ENCODE measurements at regions not wholly inside any gene's neighbourhood (a gene's known extent, or its start where the extent isn't known, plus 50 kb on each side); places are given as distances from the start of the nearest gene placed in this dataset.

DNA sequence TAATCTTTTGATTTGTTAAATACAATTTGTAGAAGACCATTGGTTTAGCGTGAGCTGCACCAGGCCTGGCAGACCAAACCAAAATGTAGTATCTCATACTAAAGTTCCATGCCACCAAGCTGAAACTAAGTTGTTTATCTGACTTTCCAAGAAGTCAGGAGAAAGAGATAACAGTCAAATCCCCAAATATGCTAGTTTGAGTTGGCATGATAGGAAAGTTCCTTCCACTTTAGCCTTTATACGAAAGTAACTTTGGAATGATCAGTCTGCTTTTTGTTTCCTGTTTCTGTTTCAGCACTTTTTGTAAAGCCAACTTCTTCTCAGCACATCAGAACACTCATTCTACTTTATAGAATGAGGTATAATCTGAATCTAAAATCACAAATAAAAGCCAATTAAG lies 449.2 kb downstream of the GRXCR1 start:
- no peaks in the 10 kb centered on the region for H3K36me3 ChIP-seq (ENCODE audit: insufficient read depth, insufficient read length, low read length)
- H3K4me1 ChIP-seq (ENCODE audit: insufficient read depth, insufficient read length) = no peaks in the 10 kb centered on the region
- no peaks in the 10 kb centered on the region for H3K9me3 ChIP-seq (ENCODE audit: insufficient read depth, low read length)
- no peaks in the 10 kb centered on the region for H3K27me3 ChIP-seq (ENCODE audit: insufficient read depth, insufficient read length)
- TF ChIP-seq YY1 (IDR thresholded peaks at IDR 0.05; ENCODE audit: insufficient read depth, insufficient read length) = no peak
- no peak for TF ChIP-seq SUZ12 (IDR thresholded peaks at IDR 0.05; ENCODE audit: extremely low read depth, insufficient read depth, insufficient read length)
- TF ChIP-seq ZNF274 (IDR thresholded peaks at IDR 0.05; ENCODE audit: low read depth, low read length) = no peak
- no peak overlapping the region for H3K9ac ChIP-seq (ENCODE audit: insufficient read length, low read depth)
- DNase-seq (ENCODE audit: low read depth, low spot score) = no peak
- no peak overlapping the region for H3K4me3 ChIP-seq (ENCODE audit: insufficient read length, low read depth)

DNA sequence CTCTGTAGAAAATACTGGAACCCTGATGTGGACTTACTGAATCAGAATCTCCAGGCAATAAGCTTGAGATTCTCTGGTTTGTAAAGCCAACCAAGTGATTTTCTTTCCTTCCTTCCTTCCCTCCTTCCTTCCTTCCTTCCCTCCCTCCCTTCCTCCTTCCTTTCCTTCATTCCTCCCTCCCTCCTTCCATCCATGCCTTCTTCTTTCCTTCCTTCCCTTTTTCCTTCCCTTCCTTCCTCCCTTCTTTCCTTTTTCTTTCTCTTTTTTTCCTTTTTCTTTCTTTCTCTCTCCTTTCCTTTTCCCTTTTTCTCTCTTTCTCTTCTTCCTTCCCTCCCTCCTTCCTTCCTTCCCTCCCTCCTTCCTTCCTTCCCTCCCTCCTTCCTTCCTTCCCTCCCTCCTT lies 450.8 kb downstream of the GRXCR1 start:
- H3K27me3 ChIP-seq (ENCODE audit: insufficient read depth, insufficient read length) = no peaks in the 10 kb centered on the region
- H3K9me3 ChIP-seq (ENCODE audit: insufficient read depth, low read length) = no peaks in the 10 kb centered on the region
- DNase-seq (ENCODE audit: low read depth, low spot score) = no peak
- H3K4me3 ChIP-seq (ENCODE audit: insufficient read length, low read depth) = no peak overlapping the region
- TF ChIP-seq ZNF274 (IDR thresholded peaks at IDR 0.05; ENCODE audit: low read depth, low read length) (no peak), SUZ12 (IDR thresholded peaks at IDR 0.05; ENCODE audit: extremely low read depth, insufficient read depth, insufficient read length) (no peak), YY1 (IDR thresholded peaks at IDR 0.05; ENCODE audit: insufficient read depth, insufficient read length) (no peak)
- H3K9ac ChIP-seq (ENCODE audit: insufficient read length, low read depth) = no peak overlapping the region
- no peaks in the 10 kb centered on the region for H3K4me1 ChIP-seq (ENCODE audit: insufficient read depth, insufficient read length)
- H3K36me3 ChIP-seq (ENCODE audit: insufficient read depth, insufficient read length, low read length) = no peaks in the 10 kb centered on the region

DNA sequence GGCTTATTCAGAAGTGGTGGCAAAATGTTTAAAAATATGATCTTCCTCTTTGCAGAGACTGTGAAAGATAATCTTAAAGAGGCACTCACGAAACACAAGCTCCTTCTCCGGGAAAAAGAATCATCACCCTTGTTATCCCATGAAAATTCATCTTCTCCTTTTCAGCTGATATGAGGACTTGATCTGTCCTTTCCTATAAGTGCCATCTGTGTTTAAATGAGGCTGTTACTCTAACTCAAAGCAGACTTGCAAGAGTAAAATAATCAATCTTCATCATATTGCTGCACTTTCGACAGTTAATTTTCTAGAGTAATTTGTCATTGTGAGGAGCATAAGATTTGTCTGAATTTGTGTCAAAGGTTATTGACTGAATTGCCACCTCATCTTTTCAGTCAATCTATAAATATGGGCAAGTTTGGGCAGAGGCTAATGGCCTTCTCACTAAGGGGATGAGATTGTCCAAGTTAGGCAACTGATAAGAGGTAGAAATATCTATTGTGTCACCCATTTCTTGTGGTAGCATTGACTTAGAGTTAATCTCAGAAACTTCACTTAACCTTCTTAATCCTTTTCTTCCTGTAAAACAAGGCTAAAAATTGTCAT lies 452.9 kb downstream of the GRXCR1 start:
- no peaks in the 10 kb centered on the region for H3K9me3 ChIP-seq (ENCODE audit: insufficient read depth, low read length)
- TF ChIP-seq YY1 (IDR thresholded peaks at IDR 0.05; ENCODE audit: insufficient read depth, insufficient read length) (no peak), ZNF274 (IDR thresholded peaks at IDR 0.05; ENCODE audit: low read depth, low read length) (no peak), SUZ12 (IDR thresholded peaks at IDR 0.05; ENCODE audit: extremely low read depth, insufficient read depth, insufficient read length) (no peak)
- H3K9ac ChIP-seq (ENCODE audit: insufficient read length, low read depth) = no peak overlapping the region
- no peak overlapping the region for H3K4me3 ChIP-seq (ENCODE audit: insufficient read length, low read depth)
- no peak for DNase-seq (ENCODE audit: low read depth, low spot score)
- H3K27me3 ChIP-seq (ENCODE audit: insufficient read depth, insufficient read length) = no peaks in the 10 kb centered on the region
- no peaks in the 10 kb centered on the region for H3K36me3 ChIP-seq (ENCODE audit: insufficient read depth, insufficient read length, low read length)
- H3K4me1 ChIP-seq (ENCODE audit: insufficient read depth, insufficient read length) = no peaks in the 10 kb centered on the region

DNA sequence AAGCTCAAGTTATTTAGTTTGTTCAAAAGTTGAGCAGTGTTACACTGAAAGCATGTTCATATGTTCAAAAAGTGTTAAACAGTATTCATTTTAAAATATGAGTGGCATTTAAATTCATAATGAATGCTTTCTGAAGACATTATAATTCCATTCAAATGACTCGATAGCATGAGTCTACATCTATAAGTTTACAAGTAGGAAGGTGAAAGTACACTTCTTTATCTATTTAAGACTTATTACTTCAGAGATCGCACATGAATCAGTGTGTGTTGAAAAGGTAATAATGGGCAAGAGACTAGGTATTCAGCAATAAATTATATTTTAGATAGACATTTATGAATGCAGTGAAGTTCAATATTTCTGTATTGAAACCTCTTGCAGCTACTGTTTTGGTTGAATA lies 456.1 kb downstream of the GRXCR1 start:
- H3K36me3 ChIP-seq (ENCODE audit: insufficient read depth, insufficient read length, low read length) = no peaks in the 10 kb centered on the region
- no peaks in the 10 kb centered on the region for H3K9me3 ChIP-seq (ENCODE audit: insufficient read depth, low read length)
- no peak overlapping the region for H3K4me3 ChIP-seq (ENCODE audit: insufficient read length, low read depth)
- H3K4me1 ChIP-seq (ENCODE audit: insufficient read depth, insufficient read length) = no peaks in the 10 kb centered on the region
- H3K27me3 ChIP-seq (ENCODE audit: insufficient read depth, insufficient read length) = no peaks in the 10 kb centered on the region
- DNase-seq (ENCODE audit: low read depth, low spot score) = no peak
- no peak overlapping the region for H3K9ac ChIP-seq (ENCODE audit: insufficient read length, low read depth)
- no peak for TF ChIP-seq YY1 (IDR thresholded peaks at IDR 0.05; ENCODE audit: insufficient read depth, insufficient read length)
- no peak for TF ChIP-seq SUZ12 (IDR thresholded peaks at IDR 0.05; ENCODE audit: extremely low read depth, insufficient read depth, insufficient read length)
- no peak for TF ChIP-seq ZNF274 (IDR thresholded peaks at IDR 0.05; ENCODE audit: low read depth, low read length)

DNA sequence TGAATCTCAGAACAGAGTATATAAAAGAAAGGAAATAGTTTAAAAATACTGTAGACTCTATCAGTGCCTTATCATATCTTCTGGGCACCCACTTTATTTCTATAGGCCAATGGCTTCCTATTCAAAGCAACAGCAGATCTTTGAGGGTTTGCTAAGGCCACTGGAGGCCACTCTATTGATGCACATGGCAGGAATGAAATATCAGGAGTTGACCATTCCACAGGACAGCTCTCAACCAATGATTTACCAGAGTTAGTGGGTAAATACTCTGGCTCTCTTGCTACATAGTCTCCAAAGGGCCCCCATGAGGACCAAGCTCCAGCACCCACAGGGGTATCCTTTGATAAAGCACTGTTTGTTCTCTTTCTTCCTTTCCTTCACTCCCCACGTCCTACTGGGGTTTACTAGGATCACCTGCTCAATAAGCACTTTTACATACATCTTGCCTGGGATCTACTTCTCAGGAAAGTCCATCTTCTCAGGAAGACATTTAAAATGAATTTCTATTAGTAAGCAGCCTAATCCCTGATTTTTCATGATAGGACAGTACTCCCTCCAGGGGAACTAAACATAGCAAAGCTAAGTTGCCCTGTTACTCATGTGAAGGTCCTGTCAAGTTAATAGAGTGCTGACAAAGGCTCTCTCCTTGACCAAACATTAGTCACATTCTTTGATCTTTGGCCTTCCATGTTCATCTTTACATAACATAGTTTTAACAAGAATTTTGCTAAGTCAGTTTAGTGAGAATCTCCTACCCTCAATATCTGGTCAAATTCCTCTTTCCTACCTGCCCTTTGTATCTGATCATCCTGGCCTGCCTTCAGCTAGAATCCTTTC lies 459.7 kb downstream of the GRXCR1 start:
- Histone ChIP-seq H3K4me3 (ENCODE audit: insufficient read length, low read depth) (no peak overlapping the region), H3K9ac (ENCODE audit: insufficient read length, low read depth) (no peak overlapping the region), H3K36me3 (ENCODE audit: insufficient read depth, insufficient read length, low read length) (no peaks in the 10 kb centered on the region), H3K9me3 (ENCODE audit: insufficient read depth, low read length) (no peaks in the 10 kb centered on the region), H3K4me1 (ENCODE audit: insufficient read depth, insufficient read length) (no peaks in the 10 kb centered on the region), H3K27me3 (ENCODE audit: insufficient read depth, insufficient read length) (no peaks in the 10 kb centered on the region)
- DNase-seq (ENCODE audit: low read depth, low spot score) = no peak
- TF ChIP-seq YY1 (IDR thresholded peaks at IDR 0.05; ENCODE audit: insufficient read depth, insufficient read length) (no peak), ZNF274 (IDR thresholded peaks at IDR 0.05; ENCODE audit: low read depth, low read length) (no peak), SUZ12 (IDR thresholded peaks at IDR 0.05; ENCODE audit: extremely low read depth, insufficient read depth, insufficient read length) (no peak)

DNA sequence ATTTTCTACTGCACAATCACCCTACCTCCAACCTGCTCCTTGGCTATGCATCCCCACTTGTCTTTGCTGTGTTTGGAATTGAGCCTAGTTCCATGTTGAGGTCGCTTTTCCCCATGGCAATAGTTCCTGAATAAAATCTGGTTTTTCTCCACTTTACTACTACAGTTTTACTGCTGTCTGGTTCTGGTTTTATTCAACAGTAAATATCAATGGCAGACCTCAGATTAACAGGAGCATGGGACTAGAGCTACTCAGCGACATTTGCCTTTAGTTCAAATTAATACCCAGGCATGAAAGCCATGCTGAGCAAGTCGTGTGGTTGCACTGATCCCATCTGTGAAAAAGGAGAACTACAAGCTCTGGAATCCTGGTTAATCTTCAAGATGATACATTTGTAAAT lies 460.3 kb downstream of the GRXCR1 start:
- H3K36me3 ChIP-seq (ENCODE audit: insufficient read depth, insufficient read length, low read length) = no peaks in the 10 kb centered on the region
- no peak overlapping the region for H3K4me3 ChIP-seq (ENCODE audit: insufficient read length, low read depth)
- DNase-seq (ENCODE audit: low read depth, low spot score) = no peak
- TF ChIP-seq YY1 (IDR thresholded peaks at IDR 0.05; ENCODE audit: insufficient read depth, insufficient read length) = no peak
- H3K9me3 ChIP-seq (ENCODE audit: insufficient read depth, low read length) = no peaks in the 10 kb centered on the region
- H3K9ac ChIP-seq (ENCODE audit: insufficient read length, low read depth) = no peak overlapping the region
- H3K27me3 ChIP-seq (ENCODE audit: insufficient read depth, insufficient read length) = no peaks in the 10 kb centered on the region
- no peaks in the 10 kb centered on the region for H3K4me1 ChIP-seq (ENCODE audit: insufficient read depth, insufficient read length)

DNA sequence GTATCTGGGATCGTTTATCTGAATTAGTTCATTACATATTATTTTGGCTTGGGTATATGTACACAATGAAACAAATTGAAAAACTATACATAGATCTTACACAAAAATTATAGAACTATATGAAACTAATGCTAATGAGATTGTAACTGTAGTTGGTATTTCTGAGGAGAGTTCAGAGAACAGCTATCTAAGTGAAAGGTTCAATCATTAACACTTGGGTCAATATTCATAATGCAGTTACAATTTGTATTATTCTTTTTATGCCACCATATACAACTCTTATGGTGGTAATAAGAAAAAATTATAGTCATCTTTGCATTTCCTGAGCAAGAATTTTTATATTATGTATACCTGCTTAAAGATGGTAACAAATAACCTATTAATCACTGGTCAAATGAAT lies 461.0 kb downstream of the GRXCR1 start:
- H3K4me3 ChIP-seq (ENCODE audit: insufficient read length, low read depth) = no peak overlapping the region
- no peaks in the 10 kb centered on the region for H3K36me3 ChIP-seq (ENCODE audit: insufficient read depth, insufficient read length, low read length)
- no peaks in the 10 kb centered on the region for H3K4me1 ChIP-seq (ENCODE audit: insufficient read depth, insufficient read length)
- TF ChIP-seq YY1 (IDR thresholded peaks at IDR 0.05; ENCODE audit: insufficient read depth, insufficient read length) = no peak
- no peak for TF ChIP-seq SUZ12 (IDR thresholded peaks at IDR 0.05; ENCODE audit: extremely low read depth, insufficient read depth, insufficient read length)
- TF ChIP-seq ZNF274 (IDR thresholded peaks at IDR 0.05; ENCODE audit: low read depth, low read length) = no peak
- H3K9ac ChIP-seq (ENCODE audit: insufficient read length, low read depth) = no peak overlapping the region
- no peaks in the 10 kb centered on the region for H3K27me3 ChIP-seq (ENCODE audit: insufficient read depth, insufficient read length)
- no peaks in the 10 kb centered on the region for H3K9me3 ChIP-seq (ENCODE audit: insufficient read depth, low read length)
- no peak for DNase-seq (ENCODE audit: low read depth, low spot score)
